ENCODE measurements at regions not wholly inside any gene's neighbourhood (a gene's known extent, or its start where the extent isn't known, plus 50 kb on each side); places are given as distances from the start of the nearest gene placed in this dataset.

DNA sequence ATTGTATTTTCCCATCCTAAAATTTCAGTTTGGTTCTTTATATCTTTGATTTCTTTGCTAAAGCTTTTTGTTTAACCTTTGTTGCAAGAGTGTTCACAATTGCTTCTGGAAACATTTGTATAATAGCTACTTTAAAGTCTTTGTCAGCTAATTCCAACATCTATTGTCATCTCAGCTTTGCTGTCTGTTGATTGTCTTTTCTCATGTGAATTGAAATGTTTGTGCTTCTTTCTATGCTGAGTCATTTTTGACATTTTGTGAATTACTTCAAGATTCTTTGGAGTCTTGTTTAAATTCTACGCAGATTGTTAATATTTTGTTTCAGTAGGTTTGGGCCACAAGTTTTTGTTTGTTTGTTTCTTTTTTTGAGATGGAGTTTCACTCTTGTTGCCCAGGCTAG, 73.2 kb downstream of the SUCNR1 start:
- no peak overlapping the region for H3K27ac ChIP-seq (ENCODE audit: low read depth, low read length)
- no peak overlapping the region for H2BK120ac ChIP-seq (ENCODE audit: insufficient read depth, low read length, poor library complexity)
- H3K14ac ChIP-seq (ENCODE audit: low read length), result no peak overlapping the region
- H2BK5ac ChIP-seq (ENCODE audit: low read depth, low read length, poor library complexity), result no peak overlapping the region
- H3K9ac ChIP-seq (ENCODE audit: low read length), result no peak overlapping the region
- H4K8ac ChIP-seq (ENCODE audit: low read depth, low read length), result no peak overlapping the region
- H3K79me2 ChIP-seq (ENCODE audit: control insufficient read depth, insufficient read depth, low read length, poor library complexity), result no peaks in the 10 kb centered on the region
- no peak overlapping the region for H4K91ac ChIP-seq (ENCODE audit: low read depth, low read length)
- no peaks in the 10 kb centered on the region for H3K27me3 ChIP-seq (ENCODE audit: insufficient read depth, low read length)
- no peaks in the 10 kb centered on the region for H3K79me1 ChIP-seq (ENCODE audit: low read length)
- H3K4me3 ChIP-seq (ENCODE audit: low read depth, low read length), result no peak overlapping the region
- H3K9me3 ChIP-seq (ENCODE audit: insufficient read depth, low read depth, low read length), result no peaks in the 10 kb centered on the region
- H4K12ac ChIP-seq (ENCODE audit: low read depth, low read length), result no peak overlapping the region
- no peak overlapping the region for H3K23ac ChIP-seq (ENCODE audit: low read length)
- no peak overlapping the region for H2AFZ ChIP-seq (ENCODE audit: insufficient read depth, low read length, poor library complexity)
- no peak overlapping the region for H3K4me2 ChIP-seq (ENCODE audit: low read length)
- no peak overlapping the region for H3K4ac ChIP-seq (ENCODE audit: low read depth, low read length)
- no peaks in the 10 kb centered on the region for H3K4me1 ChIP-seq (ENCODE audit: control insufficient read depth in 1 of 2, insufficient read depth in 2 of 2, low read length in 2 of 2)
- WGBS (ENCODE audit: extremely low coverage, insufficient coverage, insufficient read length), result no CpG with 5 or more reads among the region's 1 CpG
- H3K36me3 ChIP-seq (ENCODE audit: control insufficient read depth in 1 of 2, insufficient read depth in 2 of 2, low read length in 2 of 2), result no peaks in the 10 kb centered on the region
- no peak overlapping the region for H2AK5ac ChIP-seq (ENCODE audit: low read length)
- peak in 1 of 2 donors; percentile 42 for DNase-seq
- no peak overlapping the region for H3K18ac ChIP-seq (ENCODE audit: low read length)
- no peak overlapping the region for H2BK12ac ChIP-seq (ENCODE audit: low read length)

DNA sequence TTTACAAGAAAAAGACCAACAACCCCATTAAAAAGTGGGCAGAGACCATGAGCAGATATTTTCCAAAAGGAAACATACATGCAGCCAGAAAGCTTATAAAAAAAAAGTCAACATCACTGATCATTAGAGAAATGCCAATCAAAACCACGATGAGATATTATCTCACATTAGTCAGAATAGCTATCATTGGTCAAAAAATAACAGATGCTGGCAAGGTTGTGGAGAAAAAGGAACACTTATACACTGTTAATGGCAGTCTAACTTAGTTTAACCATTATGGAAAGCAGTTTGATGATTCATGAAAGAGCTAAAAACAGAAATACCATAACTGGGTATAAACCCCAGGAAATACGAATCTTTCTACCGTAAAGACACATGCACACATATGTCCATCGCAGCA, 76.3 kb downstream of the SUCNR1 start:
- WGBS (ENCODE audit: extremely low coverage, insufficient coverage, insufficient read length), result no CpG with 5 or more reads among the region's 4 CpGs
- no peak overlapping the region for H2BK120ac ChIP-seq (ENCODE audit: insufficient read depth, low read length, poor library complexity)

DNA sequence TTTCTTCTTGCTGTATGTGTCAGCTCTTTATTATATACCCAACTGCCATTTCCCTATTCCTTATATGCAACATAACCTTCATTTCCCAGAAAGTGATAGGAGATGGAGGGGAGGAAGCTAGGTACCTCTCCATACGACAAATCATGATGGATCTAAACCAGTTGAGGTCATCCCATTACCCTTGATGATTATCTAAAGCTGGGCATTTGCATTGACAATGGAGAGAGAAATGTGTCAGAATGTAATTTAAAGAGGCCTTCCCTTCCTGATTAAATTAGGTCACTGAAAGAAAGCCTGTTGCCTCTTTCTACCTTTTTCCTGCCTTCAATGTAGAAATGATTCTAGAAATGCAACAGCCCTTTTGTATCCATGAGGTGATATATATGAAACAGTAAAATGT, 81.9 kb downstream of the SUCNR1 start:
- H3K4me1 ChIP-seq (ENCODE audit: control insufficient read depth in 1 of 2, insufficient read depth in 2 of 2, low read length in 2 of 2), result no peaks in the 10 kb centered on the region
- no peaks in the 10 kb centered on the region for H3K9me3 ChIP-seq (ENCODE audit: insufficient read depth, low read depth, low read length)
- no peak overlapping the region for H4K8ac ChIP-seq (ENCODE audit: low read depth, low read length)
- no peak overlapping the region for H3K23ac ChIP-seq (ENCODE audit: low read length)
- no peak overlapping the region for H2BK12ac ChIP-seq (ENCODE audit: low read length)
- no peak overlapping the region for H3K4ac ChIP-seq (ENCODE audit: low read depth, low read length)
- H3K4me3 ChIP-seq (ENCODE audit: low read depth, low read length), result no peak overlapping the region
- no peak overlapping the region for H2AFZ ChIP-seq (ENCODE audit: insufficient read depth, low read length, poor library complexity)
- no peak overlapping the region for H4K12ac ChIP-seq (ENCODE audit: low read depth, low read length)
- DNase-seq, result no peak
- H3K18ac ChIP-seq (ENCODE audit: low read length), result no peak overlapping the region
- no peak overlapping the region for H3K27ac ChIP-seq (ENCODE audit: low read depth, low read length)
- H4K91ac ChIP-seq (ENCODE audit: low read depth, low read length), result no peak overlapping the region
- H2BK120ac ChIP-seq (ENCODE audit: insufficient read depth, low read length, poor library complexity), result no peak overlapping the region
- H3K14ac ChIP-seq (ENCODE audit: low read length), result no peak overlapping the region
- WGBS (ENCODE audit: extremely low coverage, insufficient coverage, insufficient read length), result no CpG with 5 or more reads among the region's 1 CpG
- no peaks in the 10 kb centered on the region for H3K79me1 ChIP-seq (ENCODE audit: low read length)
- H2BK5ac ChIP-seq (ENCODE audit: low read depth, low read length, poor library complexity), result no peak overlapping the region
- no peak overlapping the region for H3K9ac ChIP-seq (ENCODE audit: low read length)
- no peak overlapping the region for H2AK5ac ChIP-seq (ENCODE audit: low read length)
- no peaks in the 10 kb centered on the region for H3K36me3 ChIP-seq (ENCODE audit: control insufficient read depth in 1 of 2, insufficient read depth in 2 of 2, low read length in 2 of 2)
- H3K27me3 ChIP-seq (ENCODE audit: insufficient read depth, low read length), result no peaks in the 10 kb centered on the region
- no peaks in the 10 kb centered on the region for H3K79me2 ChIP-seq (ENCODE audit: control insufficient read depth, insufficient read depth, low read length, poor library complexity)
- no peak overlapping the region for H3K4me2 ChIP-seq (ENCODE audit: low read length)

More for the DNA sequence above, 76.3 kb downstream of the SUCNR1 start:
- Histone ChIP-seq H3K23ac (ENCODE audit: low read length) (no peak overlapping the region), H3K27ac (ENCODE audit: low read depth, low read length) (no peak overlapping the region), H3K4me3 (ENCODE audit: low read depth, low read length) (no peak overlapping the region), H2BK5ac (ENCODE audit: low read depth, low read length, poor library complexity) (no peak overlapping the region), H4K91ac (ENCODE audit: low read depth, low read length) (no peak overlapping the region), H2BK12ac (ENCODE audit: low read length) (no peak overlapping the region), H2AFZ (ENCODE audit: insufficient read depth, low read length, poor library complexity) (no peak overlapping the region), H3K9ac (ENCODE audit: low read length) (no peak overlapping the region), H3K79me2 (ENCODE audit: control insufficient read depth, insufficient read depth, low read length, poor library complexity) (no peaks in the 10 kb centered on the region), H4K12ac (ENCODE audit: low read depth, low read length) (no peak overlapping the region), H3K4ac (ENCODE audit: low read depth, low read length) (no peak overlapping the region), H2AK5ac (ENCODE audit: low read length) (no peak overlapping the region), H3K9me3 (ENCODE audit: insufficient read depth, low read depth, low read length) (no peaks in the 10 kb centered on the region), H3K36me3 (ENCODE audit: control insufficient read depth in 1 of 2, insufficient read depth in 2 of 2, low read length in 2 of 2) (no peaks in the 10 kb centered on the region), H3K4me1 (ENCODE audit: control insufficient read depth in 1 of 2, insufficient read depth in 2 of 2, low read length in 2 of 2) (no peaks in the 10 kb centered on the region), H4K8ac (ENCODE audit: low read depth, low read length) (no peak overlapping the region), H3K79me1 (ENCODE audit: low read length) (no peaks in the 10 kb centered on the region), H3K27me3 (ENCODE audit: insufficient read depth, low read length) (no peaks in the 10 kb centered on the region), H3K18ac (ENCODE audit: low read length) (no peak overlapping the region), H3K4me2 (ENCODE audit: low read length) (no peak overlapping the region), H3K14ac (ENCODE audit: low read length) (no peak overlapping the region)
- DNase-seq, result no peak

DNA sequence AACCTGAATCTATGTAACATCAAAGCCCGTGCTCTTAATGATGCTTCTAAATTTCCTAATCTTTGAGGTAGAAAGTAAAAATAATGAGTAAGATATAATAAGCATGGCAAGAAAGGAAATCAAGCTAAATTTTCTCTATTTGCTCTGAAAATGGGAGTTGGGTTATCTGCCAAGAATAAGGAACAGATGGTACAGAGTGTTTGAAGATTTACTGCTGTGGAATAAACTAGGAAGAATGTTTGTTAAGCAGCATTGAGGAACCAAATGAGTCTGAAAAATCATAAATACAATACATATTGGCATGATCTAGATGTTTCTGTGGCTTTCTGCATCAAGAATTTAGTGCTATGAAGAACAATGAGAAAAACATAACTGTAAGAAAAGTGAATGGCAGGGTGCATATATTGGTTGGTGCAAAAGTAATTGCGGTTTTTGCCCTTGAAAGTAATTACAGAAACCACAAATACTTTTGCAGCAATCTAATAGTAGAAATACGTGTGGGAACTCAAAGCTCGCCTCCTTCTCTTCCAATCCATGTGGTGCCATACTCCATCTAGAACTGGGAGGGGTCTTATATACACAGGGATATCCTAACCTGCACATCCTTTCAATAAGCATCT, 87.6 kb downstream of the SUCNR1 start:
- Histone ChIP-seq H4K8ac (ENCODE audit: low read depth, low read length) (no peak overlapping the region), H3K9me3 (ENCODE audit: insufficient read depth, low read depth, low read length) (peaks cover 2% of the 10 kb centered on the region), H3K27me3 (ENCODE audit: insufficient read depth, low read length) (no peaks in the 10 kb centered on the region), H2BK12ac (ENCODE audit: low read length) (no peak overlapping the region), H2BK5ac (ENCODE audit: low read depth, low read length, poor library complexity) (no peak overlapping the region), H3K14ac (ENCODE audit: low read length) (no peak overlapping the region), H2AFZ (ENCODE audit: insufficient read depth, low read length, poor library complexity) (no peak overlapping the region), H3K4me2 (ENCODE audit: low read length) (no peak overlapping the region), H3K79me2 (ENCODE audit: control insufficient read depth, insufficient read depth, low read length, poor library complexity) (no peaks in the 10 kb centered on the region), H3K79me1 (ENCODE audit: low read length) (no peaks in the 10 kb centered on the region), H2AK5ac (ENCODE audit: low read length) (no peak overlapping the region), H2BK120ac (ENCODE audit: insufficient read depth, low read length, poor library complexity) (no peak overlapping the region), H3K4me3 (ENCODE audit: low read depth, low read length) (no peak overlapping the region), H4K12ac (ENCODE audit: low read depth, low read length) (no peak overlapping the region), H3K4ac (ENCODE audit: low read depth, low read length) (no peak overlapping the region), H3K4me1 (ENCODE audit: control insufficient read depth in 1 of 2, insufficient read depth in 2 of 2, low read length in 2 of 2) (no peaks in the 10 kb centered on the region), H3K36me3 (ENCODE audit: control insufficient read depth in 1 of 2, insufficient read depth in 2 of 2, low read length in 2 of 2) (no peaks in the 10 kb centered on the region), H4K91ac (ENCODE audit: low read depth, low read length) (no peak overlapping the region), H3K27ac (ENCODE audit: low read depth, low read length) (no peak overlapping the region), H3K23ac (ENCODE audit: low read length) (no peak overlapping the region), H3K18ac (ENCODE audit: low read length) (no peak overlapping the region), H3K9ac (ENCODE audit: low read length) (no peak overlapping the region)
- WGBS (ENCODE audit: extremely low coverage, insufficient coverage, insufficient read length), result no CpG with 5 or more reads among the region's 4 CpGs
- no peak for DNase-seq

Data from trophoblast cell (in vitro differentiated cells and primary cell).